Islet precursor cell (in vitro differentiated cells): ENCODE measurements at regions not wholly inside any gene's neighbourhood (a gene's known extent, or its start where the extent isn't known, plus 50 kb on each side); places are given as distances from the start of the nearest gene placed in this dataset.

ENCODE experiments used
- DNase-seq: peaks from one replicate; pipeline ENCODE4 v3.0.0-alpha.2; 2018

DNA sequence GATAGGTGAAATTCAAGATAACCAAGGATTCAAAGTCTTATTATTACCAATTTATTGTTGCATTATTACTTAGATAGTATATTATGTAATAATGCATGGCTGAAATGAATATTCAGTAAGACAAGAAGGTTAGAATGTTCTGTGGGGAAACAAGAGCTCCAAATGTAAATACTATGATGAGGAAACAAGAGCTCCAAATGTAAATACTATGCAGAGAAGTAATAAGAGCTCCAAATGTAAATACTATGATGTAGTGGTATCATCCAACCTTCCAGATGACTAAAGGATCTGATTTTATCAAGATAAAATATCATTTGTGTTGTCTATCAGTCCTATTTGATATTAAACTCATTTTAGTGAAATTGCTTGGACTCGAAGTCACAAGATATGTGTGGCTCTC lies 82.2 kb upstream of the PCDH18 start:
- DNase-seq = no peak

DNA sequence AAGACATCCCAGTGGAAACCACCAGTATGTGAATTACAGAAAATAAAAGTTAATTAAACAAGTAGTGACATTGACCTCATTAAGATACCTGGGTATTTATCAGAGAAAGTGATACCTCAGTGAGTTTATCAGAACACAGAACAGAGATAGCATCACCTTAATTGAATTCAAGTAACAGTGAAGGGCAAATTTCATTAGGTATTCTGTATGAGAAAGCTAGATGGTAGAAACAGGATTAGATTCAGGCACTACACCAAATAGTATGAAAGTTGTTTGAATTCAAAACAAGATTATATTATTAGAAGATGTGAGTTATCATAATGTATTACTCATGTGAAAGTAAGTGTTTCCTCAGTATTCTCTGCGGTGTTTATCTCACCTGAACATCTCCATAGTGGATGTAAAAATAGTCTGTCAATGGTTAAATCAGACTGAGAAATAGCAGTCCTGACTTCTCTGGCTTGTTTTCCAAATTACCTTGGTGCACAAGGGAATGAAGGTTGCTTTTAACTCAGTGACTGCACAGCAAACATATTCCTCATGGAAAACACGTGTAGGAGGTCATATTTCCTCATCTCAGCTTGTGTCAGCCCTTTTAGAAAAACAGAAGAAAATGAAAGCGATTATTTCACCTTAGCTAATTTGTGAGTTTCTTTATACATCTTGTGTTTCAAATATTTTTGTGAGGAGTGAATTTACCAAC lies 79.9 kb upstream of the PCDH18 start:
- no peak for DNase-seq

DNA sequence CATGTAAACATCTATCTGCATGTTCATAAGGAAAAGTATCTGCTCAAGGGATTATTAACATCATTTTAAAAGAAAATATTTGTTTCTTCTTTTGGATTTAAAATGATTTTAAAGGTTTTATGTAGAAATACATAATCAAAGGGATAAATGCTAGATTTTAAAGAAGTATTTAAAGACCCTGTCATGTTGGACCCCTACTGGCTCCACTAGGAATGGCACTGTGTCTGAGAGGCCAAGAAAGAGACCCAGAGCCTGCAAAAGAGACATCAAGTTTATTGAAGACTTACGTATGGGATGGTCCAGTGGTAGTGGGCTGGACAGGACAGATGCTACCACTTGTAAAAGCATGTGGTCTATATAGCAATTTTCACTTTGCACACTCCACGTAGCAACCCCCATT lies 78.7 kb upstream of the PCDH18 start:
- peak; percentile 51 for DNase-seq

DNA sequence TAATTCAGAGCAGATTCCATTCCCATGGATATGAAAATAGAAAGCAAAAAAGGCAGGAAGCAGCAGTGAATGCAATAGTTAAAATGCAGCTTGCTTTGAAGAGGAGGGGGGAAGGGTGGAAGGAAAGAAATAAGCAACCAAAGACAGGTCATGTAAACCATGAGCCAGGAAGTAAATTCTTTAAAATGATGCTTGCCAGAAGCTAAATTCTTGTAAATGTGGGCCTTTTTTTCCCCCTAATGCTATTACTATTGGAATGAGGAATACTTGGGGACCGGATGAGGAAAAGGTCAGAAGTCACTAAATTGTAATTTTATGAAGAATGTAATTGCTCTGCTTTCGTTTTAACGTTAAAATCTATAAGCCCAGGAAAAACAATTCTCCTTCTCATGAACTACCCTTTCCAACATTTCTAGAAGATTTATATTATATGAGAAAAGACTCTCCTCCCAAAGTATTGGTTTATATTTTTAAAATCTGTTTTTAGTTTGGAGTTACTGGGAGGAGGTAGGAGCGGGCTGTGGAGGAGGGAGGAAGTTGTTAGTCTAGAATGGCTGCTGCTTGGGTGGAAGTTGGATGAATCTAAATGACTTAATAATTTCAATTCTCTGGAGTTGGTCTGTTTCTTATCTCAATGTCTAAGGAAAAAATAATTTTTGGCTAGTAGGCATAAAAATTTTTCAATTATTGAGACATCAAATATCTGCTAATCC lies 77.6 kb upstream of the PCDH18 start:
- no peak for DNase-seq

DNA sequence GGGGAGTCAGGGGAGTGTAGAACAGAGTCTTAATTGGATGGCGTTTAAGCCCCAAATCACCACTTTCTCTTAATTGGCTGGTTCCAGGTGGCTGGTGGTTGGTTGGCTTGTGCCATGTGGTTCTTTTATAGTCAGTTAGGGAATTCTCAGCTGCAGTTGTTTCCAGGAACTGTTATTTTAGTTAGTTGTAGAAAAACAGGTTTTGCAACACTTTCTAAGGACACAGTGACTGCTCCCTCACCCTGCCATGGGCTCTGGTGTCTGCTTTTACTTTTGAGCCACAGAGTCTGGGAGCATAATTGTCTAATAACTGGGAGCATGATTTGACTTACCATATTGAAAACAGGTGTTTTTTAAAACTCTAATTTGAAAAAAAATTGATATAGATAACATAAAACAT lies 75.8 kb upstream of the PCDH18 start:
- DNase-seq = peak; percentile 77

DNA sequence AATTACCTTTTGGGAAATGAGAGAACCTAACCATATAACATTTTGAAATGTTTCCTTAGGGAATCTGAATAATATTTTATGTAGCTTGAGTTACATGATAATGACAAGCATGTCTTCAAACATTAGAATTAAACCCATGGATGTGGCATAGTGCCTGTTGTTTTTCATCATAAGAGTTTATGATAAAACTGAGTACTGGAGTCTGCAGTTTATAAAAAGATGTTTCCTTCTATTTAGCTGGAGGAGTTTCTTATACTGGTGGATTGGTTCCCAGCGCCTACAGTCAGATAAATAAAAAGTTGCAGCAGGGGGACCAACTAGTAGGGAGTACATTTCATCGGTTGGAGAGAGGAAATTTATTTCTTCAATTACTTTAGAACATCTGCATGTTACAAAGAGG lies 70.1 kb upstream of the PCDH18 start:
- DNase-seq = no peak

DNA sequence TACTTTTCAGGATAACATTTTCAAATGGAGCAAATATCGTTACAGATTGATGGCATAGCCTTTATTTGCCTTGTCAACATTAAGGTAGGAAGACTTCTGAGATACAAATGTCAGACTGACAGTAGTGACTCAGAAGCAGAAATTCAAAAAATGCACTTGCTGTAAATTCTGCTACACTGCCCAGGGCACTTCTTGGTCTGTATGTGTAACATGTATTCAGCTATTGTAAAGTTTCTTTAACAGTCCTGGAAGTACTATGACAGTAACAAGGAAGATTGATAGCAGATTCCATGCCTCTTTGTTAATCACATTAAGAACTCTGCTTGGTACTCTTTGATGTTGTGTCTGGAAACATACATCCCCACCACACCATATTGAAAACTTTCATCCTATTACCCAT lies 69.6 kb upstream of the PCDH18 start:
- DNase-seq = peak; percentile 84

DNA sequence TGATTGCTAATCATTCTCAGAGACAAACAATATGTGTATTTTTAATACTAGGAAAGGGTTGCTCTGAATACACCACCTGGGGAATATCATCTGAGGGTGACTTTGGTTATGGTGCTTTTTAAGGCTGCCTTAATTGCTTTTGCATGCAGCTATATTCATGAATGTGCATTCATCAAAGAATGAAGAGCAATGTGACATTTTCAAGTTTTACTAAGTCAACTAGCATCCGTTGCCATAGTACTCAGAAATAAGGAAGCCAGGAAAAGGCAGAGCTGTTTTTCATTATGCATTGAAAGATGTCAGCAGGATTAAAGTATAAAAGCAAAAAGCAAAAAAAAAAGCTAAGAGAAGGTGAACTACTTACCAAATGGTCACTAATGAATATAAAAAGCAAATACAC lies 67.4 kb upstream of the PCDH18 start:
- no peak for DNase-seq

DNA sequence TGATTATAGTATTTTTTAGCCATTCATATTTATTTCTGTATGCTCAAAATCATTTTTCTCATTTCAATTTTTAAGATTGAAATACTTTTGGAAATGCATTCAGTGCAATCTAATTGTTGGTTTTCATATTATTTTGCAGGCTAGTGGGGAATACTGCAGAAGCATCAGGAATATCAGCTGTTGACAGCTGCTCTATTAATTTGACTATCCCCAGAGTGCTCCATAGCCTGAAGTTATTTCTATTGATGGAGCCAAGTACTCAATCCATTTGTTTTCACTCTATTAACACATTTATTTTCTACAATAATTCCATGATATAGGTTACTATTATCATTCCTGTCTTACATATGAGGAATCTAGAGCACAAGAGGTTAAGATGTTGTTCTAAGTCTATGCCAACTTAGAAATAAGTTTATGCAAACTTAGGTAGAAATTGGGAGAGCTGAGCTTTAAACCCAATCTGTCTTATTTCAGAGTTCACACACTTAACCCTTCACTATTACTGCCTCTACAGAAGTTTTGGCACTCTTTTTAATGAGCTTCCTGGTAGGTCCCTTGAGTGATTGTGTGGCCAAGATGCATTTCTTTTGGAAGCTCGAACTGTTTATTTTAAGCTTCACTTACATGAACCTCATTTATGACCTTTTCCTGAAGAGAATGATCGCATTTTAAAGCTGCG lies 65.6 kb upstream of the PCDH18 start:
- DNase-seq = no peak

DNA sequence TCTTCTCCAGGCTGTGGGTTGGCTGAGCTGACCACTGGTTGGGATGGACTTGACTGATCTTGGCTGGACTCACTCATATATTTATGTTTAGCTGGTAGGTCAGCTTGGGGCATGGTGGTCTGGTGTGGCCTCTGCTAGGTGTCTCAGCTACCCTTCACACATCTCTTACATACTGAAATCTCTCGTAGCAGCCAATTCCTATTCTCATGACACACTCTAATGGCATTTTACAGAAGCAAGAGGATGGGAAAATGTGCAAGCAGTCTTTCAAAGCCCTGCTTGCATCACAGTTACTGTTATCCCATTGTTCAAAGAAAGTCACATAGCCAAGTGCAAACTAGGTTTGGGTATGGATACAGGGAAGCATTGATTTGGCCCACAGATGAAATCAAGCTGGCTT lies 55.5 kb upstream of the PCDH18 start:
- peak; percentile 62 for DNase-seq

DNA sequence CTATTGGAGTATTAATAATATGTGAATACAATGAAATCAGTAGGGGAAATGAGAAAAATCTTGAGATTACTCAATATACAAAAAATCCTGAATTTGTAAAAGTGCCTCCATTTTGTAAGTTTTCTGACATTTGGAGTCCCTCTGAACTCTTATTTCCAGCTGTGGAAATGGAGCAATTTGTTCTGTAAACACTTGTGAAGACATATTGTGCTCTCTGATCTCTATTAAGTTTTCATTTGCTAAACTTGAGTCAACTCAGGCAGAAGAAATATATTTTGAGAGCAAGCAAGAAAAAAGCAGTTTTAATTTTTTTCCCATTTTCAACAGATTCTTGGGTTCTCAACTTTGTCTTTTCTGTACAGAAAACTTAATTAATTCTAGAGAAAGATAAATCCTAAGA lies 51.4 kb upstream of the PCDH18 start:
- no peak for DNase-seq
